RPMI7951 (cell line): ENCODE measurements at regions not wholly inside any gene's neighbourhood (a gene's known extent, or its start where the extent isn't known, plus 50 kb on each side); places are given as distances from the start of the nearest gene placed in this dataset.
A peak's percentile ranks its signal among the peaks of the same experiment; 100 is the strongest.

ENCODE experiments used
- DNase-seq: peaks from one replicate; pipeline ENCODE4 v3.0.0-alpha.2; 2012; ENCODE audit warnings: low read depth

DNA sequence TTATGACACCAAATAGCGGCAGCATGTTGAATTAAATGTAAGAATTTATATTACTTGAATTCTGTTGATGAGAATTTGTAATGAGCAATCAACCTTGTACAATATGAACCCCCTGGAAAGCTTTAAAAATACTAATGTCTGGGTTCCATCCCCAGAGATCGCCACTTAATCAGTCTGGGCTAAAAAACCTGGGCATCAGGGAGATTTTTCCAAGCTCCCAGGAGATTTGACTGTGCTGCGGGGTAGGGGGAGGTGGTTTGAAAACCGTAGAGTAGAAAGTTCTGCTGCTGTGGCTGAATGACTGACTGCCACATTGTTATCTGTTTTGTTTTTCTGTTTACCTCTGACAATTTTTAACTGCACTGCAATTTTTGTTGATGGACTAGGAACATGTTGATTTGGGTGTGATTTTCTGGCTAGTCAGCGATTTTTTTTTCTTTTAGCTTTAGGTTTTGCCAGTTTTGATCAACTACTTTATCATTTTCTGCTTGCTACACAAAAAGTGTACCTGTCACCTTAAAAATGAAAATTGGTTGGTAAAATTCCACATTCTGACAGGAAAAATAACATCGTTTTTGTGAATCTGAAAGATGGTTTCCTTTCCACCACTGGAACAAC, 79.3 kb downstream of the PCTP start:
- DNase-seq: no peak

DNA sequence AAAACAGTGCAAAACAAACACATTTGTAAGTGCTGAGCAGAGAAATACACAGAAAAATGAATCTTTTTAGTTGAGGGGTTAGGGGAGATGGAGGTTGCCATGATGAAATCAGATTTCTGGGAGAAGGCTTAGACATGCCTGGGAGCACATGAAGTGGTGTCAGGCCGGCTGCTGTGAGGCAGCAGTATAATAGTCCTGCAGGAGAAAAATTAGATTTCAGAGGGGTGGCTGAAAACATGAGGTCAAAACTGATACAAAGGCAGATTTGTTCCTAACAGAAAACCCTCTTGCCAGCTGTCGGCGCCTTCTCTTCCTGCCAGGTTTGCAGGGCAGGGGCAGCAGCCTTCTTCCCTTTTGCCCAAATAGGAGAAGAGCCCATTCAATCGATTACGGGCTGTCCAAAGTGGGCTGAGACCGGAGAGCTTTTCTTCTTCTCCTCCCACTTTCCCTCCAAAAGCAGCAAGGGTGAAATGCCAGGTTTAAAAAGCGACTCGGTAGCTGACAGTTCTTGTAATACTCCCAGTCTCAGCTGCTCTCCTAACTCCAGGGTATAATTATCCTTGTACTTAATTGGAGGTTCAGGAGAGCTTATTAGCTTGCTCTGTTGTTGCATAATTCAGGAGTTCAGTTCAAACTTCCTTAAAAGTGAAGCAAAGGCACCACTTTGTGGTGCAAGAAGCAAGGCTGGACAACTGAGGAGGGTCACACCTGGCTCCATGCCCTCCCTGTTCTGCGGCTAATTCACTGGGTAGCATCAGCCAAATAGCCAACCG, 80.0 kb downstream of the PCTP start:
- DNase-seq: no peak

DNA sequence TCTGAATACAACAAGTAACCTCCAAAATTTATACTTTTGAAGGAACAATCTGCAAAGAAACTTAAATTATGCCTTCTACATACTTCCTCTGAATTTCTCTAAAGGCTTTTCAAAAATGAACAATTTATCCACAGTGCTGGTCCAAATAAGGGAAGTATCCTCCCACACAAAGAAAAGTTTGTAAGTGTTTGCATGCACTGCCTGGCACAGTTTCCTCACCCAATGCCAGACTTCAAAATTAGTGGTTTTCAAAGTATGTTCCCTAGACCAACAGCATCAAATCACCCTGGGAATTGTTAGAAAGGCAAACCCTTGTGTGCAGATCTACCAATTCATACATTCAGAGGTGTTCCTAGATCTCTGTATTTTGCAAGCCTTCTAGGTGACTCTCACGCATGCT, 82.5 kb downstream of the PCTP start:
- no peak for DNase-seq

DNA sequence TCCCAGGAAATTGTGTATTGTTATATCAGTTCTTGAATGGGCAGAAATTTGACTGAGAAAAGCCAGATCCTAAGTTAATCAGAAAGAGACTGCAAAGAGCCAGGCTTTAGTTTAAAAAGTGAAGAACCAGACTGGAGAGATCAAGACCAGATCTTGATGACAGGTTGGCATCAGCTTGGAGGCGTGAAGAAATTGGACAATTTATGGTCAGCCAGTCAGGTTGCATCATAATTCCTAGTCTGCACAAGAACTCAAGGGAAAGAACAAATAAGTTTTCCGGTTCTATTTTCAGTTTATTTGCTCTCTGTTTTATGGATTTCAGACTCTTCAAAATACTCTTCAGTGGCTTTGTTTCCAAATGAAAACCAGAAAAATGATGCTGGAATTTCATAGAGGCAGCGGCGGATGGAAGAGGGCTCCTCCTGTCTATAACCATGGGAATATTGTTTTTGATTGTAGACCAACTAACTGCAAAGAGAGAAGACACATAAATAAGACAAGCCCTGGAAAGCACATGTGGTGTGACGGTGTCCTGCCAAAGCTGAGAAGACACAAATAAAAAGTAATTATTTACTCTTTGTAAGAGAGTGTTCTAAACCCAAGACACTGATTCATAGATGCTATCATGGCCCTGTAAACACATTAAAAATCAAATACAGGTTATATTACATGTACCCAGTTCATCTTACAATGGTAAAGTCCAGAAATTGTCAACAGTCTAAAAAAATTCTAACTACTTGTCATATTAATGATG, 91.7 kb downstream of the PCTP start:
- no peak for DNase-seq

DNA sequence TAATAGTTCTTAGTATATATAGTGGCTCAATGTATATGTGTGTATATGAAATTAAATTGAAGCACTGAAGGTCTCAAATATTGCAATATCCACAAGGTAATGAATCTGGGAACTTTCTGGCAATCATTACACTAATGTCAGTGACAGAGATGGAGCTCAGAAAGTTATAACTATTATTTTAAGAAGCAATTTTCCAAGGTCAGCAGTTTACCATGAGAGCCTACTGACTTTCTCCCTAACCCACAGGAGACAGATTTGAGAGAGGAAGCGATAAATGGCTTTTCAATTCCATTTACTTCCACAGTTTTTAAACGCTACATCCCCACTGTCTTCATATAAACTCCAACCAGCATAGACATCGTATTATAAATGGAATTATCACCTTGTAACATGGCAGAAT, 92.9 kb downstream of the PCTP start:
- DNase-seq: no peak

DNA sequence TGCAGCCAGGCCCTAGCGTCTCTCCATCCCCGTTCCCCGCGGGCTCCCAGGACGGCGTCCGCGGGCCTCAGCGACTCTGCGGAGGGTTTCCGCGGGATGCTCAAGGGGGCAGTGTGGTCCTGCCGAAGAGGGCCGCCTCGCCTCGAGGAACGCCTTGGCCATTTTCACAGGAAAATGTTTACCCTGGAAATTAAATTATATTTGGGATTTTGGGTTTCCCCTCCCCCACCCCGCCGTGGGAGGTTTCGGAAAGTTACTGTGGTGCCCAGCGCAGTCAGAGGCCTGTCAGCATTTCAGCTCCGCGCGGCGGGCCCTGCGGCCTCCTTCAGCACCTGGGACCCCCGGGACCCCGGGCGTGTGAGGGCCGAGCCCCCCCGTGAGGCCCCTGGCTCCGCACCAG, 94.5 kb downstream of the PCTP start:
- peak; percentile 29 for DNase-seq

DNA sequence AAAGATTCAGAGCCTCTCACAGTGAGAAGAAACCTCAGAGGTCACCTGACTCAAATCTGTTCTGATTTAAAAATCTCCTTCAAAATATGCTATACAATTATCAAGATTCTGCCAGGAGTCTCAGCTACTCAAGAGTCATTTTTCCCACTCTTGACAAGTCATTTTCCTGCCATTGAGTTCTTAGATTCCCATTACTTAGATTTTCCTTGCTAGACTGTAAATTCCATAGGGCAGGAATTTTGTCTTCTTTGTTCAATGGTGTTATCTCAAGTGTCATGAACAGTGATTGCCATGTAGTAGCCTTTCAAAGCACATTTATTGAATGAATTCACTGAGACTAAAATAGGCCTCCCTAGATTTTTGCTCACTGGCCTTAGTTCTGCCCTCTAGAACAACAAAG, 95.9 kb downstream of the PCTP start:
- DNase-seq: no peak

DNA sequence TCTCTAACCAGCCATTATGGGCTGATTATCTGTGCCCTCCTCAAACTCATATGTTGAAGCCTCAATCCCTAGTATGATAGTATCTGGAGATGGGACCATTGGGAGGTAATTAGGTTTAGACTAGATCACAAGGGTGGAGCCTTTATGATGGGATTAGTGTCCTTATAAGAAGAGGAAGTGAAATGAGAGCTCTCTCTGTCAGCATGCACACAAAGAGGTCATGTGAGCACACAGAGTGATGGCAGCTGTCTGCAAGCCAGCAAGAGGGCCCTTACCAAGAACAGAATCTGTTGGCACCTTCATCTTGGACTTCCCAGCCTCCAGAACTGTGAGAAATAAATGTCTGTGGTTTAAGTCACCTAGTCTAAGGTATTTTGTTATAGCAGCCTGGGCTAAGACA, 101.9 kb downstream of the PCTP start:
- DNase-seq: no peak

DNA sequence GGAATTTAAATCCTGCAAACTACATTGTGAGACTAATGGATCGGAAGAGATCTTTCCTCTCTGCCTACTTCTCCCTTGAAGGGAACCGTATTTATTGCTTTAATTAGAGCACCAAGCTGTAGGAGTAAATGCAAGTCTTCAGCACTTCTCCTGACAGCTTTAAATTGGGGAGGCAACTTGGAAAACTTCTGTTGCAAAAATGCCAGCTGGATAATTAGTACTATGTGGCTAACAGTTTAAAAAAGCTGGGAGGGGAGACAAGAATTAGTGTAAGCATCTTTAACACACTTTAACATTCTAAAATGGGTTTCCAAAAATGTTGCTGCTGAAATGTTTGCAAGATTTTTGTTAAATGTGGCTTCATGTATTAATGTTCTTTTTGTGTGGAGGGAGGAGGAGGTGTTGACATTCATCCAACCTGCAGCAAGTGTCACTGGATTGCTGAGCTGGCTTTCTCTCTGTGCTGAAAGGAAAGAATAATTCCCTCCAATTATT, 108.5 kb downstream of the PCTP start:
- no peak for DNase-seq

DNA sequence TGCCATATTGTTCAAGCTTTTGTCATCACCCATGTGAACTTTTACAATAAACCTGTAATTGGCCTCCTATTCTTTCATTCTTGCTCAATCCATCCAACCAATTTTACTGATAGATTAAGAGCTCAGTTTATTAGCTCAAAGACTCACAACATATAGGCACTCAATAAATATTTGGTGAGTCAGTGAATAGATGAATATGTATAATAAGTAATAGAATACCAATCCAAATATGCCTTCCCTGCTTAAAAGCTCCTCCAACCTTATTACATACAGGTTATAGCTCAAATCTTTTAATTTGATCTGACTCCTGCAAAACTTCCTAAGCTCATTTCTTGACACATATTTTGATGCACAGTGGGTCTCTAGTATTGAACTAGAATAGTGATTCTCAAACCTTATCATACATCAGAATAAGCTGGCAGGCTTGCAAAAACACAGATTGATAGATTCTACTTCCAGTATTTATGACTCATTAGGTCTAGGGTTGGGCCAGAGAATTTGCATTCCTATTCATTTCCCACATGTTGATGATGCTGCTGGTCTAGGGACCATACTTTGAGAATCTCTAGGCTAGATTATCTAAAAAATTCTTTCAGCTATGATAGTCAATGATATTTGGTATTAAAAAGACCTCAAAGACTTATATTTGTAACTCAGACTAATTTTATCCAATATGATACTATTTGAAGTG, 114.4 kb downstream of the PCTP start:
- no peak for DNase-seq

DNA sequence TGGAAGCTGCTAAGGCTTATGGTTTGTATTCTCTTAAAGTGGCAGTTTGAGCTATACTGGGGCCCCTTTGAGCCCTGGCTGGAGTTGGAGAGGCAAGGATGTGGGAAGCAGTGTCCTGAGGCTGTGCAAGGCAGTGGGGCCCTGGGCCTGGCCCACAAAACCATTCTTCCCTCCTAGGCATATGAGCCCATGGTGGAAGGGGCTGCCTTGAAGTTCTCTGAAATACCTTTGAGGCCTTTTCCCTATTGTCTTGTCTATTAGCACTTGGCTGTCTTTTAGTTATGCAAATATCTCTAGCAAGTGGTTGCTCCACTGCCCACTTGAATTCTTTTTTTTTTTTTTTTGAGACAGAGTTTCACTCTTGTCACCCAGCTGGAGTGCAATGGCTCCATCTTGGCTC, 119.2 kb downstream of the PCTP start:
- DNase-seq: no peak

DNA sequence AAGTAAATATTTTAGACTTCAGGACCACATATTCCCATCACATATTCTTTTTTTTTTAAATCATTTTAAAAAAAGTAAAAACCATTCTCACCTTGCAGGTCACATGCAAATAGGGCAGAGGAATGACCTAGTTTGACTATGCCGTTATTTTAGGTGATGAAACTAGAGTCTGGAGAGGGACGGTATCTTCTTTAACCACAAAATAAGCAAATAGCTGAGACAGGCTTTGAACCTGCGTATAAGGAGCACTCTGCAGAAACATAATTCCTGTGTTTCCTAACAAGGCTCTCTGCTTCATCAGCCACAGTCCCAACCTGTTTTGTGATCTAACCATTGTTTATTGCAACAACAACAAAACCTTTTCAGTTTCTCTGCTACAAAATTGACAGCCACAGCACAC, 121.5 kb downstream of the PCTP start:
- DNase-seq: no peak

DNA sequence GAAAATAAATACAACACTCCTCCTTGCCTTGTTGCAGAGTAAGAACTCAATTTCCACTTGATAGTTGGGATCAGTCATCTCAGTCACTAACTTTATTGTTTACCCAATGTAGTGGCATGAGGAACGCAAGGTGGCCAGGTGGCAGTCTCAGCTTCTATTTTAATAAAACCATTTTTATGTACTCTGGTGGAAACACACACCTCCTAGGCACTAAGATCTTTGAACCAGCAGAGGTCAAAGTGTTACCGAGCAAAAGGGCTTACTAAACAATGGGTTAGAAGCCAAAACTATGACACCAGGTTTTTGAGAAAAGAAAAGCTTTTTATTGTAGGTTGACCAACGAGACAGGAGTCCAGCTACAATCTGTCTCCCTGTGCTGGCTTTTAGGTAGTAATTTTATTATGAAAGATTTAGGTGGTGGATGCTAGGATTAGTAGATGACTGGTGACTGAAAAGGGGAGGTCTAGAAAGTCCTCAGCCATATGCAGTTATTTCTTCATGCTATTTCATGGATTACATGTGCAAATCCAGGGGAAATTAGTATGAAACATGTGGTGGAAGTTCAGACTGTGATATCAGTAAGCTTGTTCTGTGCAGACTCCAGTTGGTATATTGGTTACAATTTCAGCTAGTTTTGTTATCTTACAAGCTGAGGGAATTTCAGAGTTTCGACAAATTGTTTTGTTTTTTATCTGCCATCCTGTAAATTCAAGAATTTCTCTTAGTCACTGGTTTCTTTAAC, 122.3 kb downstream of the PCTP start:
- DNase-seq: no peak

DNA sequence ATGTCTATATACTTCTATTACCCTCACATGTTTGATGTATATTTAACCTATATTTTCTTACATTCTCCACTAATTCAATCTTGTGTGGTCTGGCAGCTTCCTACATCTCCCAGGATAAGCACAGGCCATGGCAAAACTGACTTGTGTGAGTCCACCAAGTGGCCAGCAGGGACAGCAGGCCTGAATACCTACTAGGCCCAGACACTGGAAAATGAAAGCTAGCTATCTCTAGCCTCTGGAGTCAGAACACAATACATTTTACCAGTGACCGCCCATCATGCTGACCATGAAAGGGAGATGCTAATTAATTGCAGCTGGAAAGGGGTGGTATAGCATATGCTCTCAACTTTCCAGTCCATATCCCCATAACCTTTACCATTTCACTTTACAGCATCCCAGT, 132.3 kb downstream of the PCTP start:
- DNase-seq: peak; percentile 49

DNA sequence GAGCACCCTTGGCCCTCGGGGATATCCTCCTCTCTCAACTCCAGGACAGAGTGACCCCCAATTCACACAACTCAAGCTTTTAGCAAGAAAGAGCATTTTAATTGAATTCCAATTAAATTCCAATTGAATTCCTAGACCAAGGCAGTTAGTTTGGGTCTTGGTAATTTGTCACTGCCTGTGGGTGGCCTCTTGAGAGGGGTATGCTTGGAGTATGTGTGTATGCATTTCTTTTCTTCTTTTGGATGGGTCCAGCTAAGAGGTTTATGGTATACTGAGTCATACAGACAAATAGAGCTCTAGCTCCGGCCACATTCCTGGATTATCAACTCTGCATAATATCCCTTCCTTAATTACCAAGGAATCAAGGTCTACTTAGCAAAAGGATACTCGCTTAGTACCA, 136.7 kb downstream of the PCTP start:
- DNase-seq: no peak

DNA sequence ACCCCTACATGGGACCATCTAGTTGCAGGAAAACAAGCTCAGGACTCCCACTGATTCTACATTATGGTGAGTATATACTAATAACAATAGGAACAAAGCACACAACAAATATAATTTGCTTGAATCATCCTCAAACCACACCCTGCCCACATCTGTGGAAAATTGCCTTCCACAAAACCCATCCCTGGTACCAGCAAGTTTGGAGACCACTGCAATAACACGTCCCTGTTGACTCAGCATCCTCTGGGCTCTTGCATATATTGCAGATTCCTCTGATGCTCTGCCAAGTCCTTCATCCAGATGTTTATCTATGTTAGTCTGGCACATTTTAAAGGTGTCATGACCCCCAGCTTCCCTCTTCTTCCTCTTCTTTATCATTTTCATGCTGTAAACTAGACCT, 138.4 kb downstream of the PCTP start:
- peak; percentile 36 for DNase-seq

DNA sequence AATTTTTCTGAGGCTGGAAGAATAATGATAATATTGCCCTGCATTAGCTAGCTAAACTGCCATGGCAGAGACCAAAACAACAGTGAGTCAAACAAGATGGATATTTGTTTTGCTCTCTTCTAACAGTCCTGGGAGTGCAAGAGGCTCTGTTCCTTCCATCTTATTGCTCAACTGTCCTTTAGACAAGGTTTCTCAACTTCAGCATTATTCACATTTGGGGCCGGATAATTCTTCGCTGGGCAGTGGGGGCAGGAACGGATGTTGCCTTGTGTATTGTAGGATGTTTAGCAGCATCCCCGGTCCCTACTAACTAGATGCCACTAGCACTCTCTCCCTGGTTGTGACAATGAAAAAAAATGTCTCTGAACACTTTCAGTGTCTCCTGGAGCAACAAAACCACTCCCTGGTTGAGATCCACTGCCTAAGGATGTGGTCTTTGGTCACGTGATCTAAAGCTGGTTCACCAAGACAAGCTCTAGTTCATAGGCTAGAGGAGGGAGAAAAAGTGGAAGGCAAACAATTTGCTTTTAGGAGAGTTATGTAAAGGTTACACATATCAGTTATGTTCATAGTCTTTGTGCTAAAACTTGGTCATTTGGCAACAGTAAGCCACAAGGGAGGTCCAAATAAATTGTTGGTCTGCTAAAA, 144.4 kb downstream of the PCTP start:
- DNase-seq: peak; percentile 2

DNA sequence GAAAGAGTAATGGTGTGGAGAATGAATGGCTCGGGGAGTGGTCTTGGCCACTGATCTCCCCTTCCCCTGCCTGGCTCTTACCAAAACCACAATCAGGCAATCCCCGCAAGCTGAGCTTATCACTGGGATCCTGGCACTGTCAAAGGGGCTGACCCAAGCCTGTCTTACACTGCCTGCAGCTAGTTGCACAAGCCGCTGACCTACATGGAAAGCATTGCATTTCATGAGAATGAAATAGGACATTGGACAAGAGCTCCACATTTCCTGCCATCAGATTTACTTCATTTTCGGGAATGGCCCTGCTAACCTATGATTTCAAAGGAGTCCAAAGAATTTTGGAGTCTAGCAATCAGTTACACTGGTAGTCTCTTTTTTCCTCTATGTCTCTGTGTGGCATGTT, 146.4 kb downstream of the PCTP start:
- no peak for DNase-seq

DNA sequence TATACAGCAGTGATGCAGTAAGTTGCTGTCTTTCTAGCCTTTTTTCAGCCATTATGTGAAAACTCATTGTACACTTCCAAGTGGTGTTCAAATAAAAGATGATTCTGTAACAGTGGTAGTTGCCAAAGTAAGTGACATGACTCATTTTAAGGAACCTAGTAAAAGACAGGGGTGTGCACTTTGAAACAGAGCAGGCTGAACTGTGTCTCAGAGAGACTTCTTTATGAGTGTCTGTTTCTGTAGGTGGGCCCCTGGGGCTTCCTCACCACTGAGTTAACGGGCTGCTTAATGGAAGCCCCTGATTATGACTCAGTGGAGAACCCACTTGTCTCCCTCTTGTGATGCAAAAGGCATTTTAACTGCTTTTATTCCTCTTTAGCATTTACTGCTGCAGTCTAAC, 147.3 kb downstream of the PCTP start:
- no peak for DNase-seq

DNA sequence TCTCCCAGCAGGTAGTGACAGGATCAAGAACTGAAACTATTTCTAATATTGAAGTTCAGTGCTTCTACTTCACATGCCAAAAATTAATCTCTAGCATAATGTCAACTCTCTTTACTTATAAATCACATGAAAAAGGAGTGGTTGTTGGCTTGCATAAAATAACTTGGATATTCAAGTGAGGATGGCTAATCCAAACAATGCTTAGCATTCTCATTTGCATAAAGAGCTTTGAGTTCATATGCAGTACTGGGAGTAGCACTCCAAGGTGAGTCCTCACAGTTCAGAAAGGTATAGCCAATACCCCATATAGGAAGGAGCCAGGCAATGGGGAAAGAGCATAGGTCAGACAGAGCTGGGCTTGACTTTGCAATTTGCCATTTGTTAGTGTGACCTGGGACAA, 149.3 kb downstream of the PCTP start:
- DNase-seq: no peak

DNA sequence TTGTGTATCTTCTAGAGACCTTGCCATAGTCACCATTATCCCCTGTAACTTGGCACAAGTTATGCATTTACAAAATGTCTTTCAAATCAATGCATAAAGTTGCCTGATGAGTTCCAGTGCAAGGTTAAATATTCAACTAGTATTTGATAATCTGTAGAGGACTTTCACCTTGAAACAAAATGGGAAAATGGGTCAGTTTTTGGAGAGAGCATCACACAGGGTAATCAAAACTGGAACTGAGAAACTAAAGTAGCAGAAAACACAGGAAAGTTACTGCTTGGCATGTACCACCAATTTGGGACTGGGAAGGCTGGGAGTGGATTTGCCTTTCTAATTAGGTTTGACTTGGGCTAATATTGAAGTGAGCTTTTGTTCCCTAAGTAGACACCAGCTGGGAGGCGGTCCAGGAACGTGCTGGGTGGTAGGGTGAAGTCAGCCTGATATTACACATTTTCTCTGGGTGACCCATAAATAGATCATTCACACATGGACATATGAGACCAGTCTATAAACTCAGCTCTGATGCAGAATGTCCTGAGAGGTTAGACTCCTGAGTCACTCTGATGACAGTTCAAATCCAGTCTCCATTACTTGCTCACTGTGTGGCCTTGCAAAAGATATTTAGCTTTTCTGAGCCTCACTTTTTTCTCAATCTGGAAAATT, 152.3 kb downstream of the PCTP start:
- no peak for DNase-seq
